ENCODE measurements at regions not wholly inside any gene's neighbourhood (a gene's known extent, or its start where the extent isn't known, plus 50 kb on each side); places are given as distances from the start of the nearest gene placed in this dataset.
"Not testable (repeated sequence)": the region's sequence is repeated elsewhere in the genome, so short reads cannot be mapped to it uniquely, and the experiment has no call there.

DNA sequence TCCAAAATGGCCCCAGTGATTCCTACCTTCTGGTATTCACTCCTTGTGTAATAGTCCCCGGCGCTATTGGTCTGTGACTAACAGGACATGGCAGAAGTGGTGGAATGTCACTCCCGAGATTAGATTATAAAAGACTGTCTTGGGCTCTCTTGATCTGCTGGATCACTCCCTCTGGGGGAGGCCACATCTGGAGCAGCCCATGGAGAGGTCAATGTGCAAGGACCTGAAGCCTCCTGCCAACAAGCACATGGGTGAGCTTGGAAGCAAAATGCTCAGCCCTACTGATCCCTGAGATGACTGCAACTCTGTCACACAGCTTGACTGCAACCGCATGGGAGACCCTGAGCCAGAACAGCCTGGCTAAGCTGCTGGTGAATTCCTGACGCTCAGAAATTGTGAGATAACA is 94.3 kb upstream of the GLI2 start:
- no peak overlapping the region for H3K27ac ChIP-seq (ENCODE audit: low read length)
- H3K4me3 ChIP-seq (ENCODE audit: low read length), result no peak overlapping the region
- ATAC-seq (peak; percentile 55 to 63), DNase-seq (peak in 1 of 3 donors; percentile 43)
- no peaks in the 10 kb centered on the region for H3K4me1 ChIP-seq (ENCODE audit: control insufficient read depth, insufficient read depth, low read length)
- WGBS, result 48% methylated on average over 5 of the region's 5 CpGs
- intact Hi-C loops (cut with DNase I), result no loop called here
- H3K27me3 ChIP-seq (ENCODE audit: control insufficient read depth, insufficient read depth), result no peaks in the 10 kb centered on the region
- H3K9me3 ChIP-seq (ENCODE audit: control insufficient read depth, low read length), result no peaks in the 10 kb centered on the region

GRCh38 chr2:120642646-120643045 is 93.0 kb upstream of the GLI2 start:
- H3K4me3 ChIP-seq (ENCODE audit: low read length), result no peak overlapping the region
- no peak overlapping the region for H3K27ac ChIP-seq (ENCODE audit: low read length)
- DNase-seq (no peak), ATAC-seq (no peak)
- H3K9me3 ChIP-seq (ENCODE audit: control insufficient read depth, low read length), result no peaks in the 10 kb centered on the region
- no peaks in the 10 kb centered on the region for H3K27me3 ChIP-seq (ENCODE audit: control insufficient read depth, insufficient read depth)
- WGBS, result 93% methylated on average over 4 of the region's 4 CpGs
- intact Hi-C loops (cut with DNase I), result no loop called here
- H3K4me1 ChIP-seq (ENCODE audit: control insufficient read depth, insufficient read depth, low read length), result peaks cover 2% of the 10 kb centered on the region

DNA sequence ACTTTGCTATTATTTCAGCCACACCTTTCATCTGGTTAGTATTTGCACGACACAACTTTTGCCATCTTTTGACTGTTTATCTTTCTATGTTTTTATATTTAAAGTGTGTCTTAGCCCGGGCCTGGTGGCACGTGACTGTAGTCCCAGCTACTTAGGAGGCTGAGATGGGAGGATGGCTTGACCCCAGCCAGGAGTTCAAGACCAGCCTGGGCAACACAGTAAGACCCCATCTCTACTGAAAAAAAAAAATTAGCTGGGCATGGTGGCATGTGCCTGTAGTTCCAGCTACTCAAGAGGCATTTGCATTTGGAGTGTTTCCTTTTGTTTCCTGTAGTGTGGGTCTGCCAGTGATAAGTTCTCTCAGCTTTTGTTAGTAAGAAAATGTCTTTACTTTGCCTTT is 88.7 kb upstream of the GLI2 start:
- Histone ChIP-seq H3K4me3 (ENCODE audit: low read length) (no peak overlapping the region), H3K4me1 (ENCODE audit: control insufficient read depth, insufficient read depth, low read length) (peaks cover 2% of the 10 kb centered on the region), H3K9me3 (ENCODE audit: control insufficient read depth, low read length) (peaks cover 3% of the 10 kb centered on the region), H3K27ac (ENCODE audit: low read length) (no peak overlapping the region), H3K27me3 (ENCODE audit: control insufficient read depth, insufficient read depth) (no peaks in the 10 kb centered on the region)
- 75% methylated on average over 3 of the region's 3 CpGs for WGBS
- ATAC-seq (peak in 1 of 2 donors; percentile 29), DNase-seq (no peak)
- intact Hi-C loops (cut with DNase I), result no loop called here

DNA sequence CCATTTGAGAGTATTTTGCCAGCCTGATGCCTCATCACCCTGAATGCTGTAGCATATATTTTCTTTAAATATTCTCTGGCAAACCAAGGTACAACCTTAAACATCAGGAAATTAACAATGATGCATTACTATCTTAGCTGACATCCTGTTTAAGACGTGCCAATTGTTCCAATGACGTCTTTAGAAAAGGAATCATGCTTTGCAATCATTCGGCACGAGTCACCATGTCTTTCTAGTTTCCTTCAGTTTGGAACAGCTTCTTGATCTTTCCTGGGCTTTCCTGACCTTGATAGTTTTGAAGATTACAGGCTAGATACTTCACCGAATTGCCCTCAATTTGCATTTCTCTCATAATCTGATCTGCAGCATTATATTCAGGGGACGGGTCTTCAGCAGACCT is 88.2 kb upstream of the GLI2 start:
- Histone ChIP-seq H3K9me3 (ENCODE audit: control insufficient read depth, low read length) (peaks cover 3% of the 10 kb centered on the region), H3K4me1 (ENCODE audit: control insufficient read depth, insufficient read depth, low read length) (peaks cover 2% of the 10 kb centered on the region), H3K27me3 (ENCODE audit: control insufficient read depth, insufficient read depth) (no peaks in the 10 kb centered on the region), H3K4me3 (ENCODE audit: low read length) (no peak overlapping the region), H3K27ac (ENCODE audit: low read length) (no peak overlapping the region)
- WGBS, result 60% methylated on average over 6 of the region's 6 CpGs
- intact Hi-C loops (cut with DNase I), result no loop called here
- peak in 1 of 2 donors; percentile 64 for ATAC-seq
- no peak for DNase-seq

DNA sequence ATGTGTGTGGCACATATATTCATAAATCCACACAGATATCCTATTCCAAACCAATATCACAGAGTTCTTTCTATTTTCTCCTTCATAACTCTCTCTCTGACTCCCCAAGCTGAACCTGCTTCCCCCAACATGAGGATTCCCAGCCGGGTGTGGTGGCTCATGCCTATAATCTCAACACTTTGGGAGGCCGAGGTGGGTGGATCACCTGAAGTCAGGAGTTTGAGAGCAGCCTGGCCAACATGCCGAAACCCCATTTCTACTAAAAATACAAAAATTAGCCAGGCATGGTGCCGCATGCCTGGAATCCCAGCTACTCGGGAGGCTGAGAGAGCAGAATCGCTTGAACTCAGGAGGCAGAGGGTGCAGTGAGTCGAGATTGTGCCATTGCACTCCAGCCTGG is 86.3 kb upstream of the GLI2 start:
- intact Hi-C loops (cut with DNase I); ATAC-seq; H3K4me3 ChIP-seq (ENCODE audit: low read length); H3K27ac ChIP-seq (ENCODE audit: low read length); DNase-seq; H3K4me1 ChIP-seq (ENCODE audit: control insufficient read depth, insufficient read depth, low read length); H3K9me3 ChIP-seq (ENCODE audit: control insufficient read depth, low read length); H3K27me3 ChIP-seq (ENCODE audit: control insufficient read depth, insufficient read depth): not testable (repeated sequence)
- WGBS, result 89% methylated on average over 7 of the region's 7 CpGs

DNA sequence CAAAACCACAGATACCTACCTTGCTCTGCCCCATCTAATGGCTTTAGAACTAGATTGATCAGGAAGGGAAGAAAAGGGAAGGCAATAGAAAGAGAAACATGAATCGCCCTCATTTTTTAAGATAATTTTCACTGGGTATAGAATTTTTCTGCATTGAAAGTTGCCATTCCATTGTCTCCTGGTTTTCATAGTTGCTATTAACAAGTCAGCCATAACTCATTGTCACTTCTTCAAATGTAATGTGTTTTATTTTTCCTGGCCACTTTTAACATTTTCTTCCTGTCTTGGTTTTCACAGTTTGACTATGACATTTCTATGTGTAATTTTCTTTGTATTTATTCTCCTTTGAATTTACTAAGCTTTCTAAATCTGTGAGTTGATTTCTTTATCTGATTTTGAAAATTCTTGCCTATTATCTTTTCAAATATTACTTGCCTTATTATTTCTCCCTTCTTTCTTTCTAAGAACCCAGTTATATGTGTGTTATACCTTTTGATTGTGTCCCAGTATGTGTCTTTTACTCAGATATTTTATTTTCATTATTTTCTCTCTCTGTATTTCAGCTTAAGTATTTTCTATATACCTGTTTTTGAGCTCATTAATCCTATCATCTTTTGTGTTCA is 85.5 kb upstream of the GLI2 start:
- no peak overlapping the region for H3K4me3 ChIP-seq (ENCODE audit: low read length)
- no peaks in the 10 kb centered on the region for H3K27me3 ChIP-seq (ENCODE audit: control insufficient read depth, insufficient read depth)
- WGBS, result 92% methylated on average over 1 of the region's 1 CpG
- intact Hi-C loops (cut with DNase I), result no loop called here
- DNase-seq, result no peak
- no peak for ATAC-seq
- H3K4me1 ChIP-seq (ENCODE audit: control insufficient read depth, insufficient read depth, low read length), result peaks cover 2% of the 10 kb centered on the region
- H3K27ac ChIP-seq (ENCODE audit: low read length), result no peak overlapping the region
- peaks cover 3% of the 10 kb centered on the region for H3K9me3 ChIP-seq (ENCODE audit: control insufficient read depth, low read length)

DNA sequence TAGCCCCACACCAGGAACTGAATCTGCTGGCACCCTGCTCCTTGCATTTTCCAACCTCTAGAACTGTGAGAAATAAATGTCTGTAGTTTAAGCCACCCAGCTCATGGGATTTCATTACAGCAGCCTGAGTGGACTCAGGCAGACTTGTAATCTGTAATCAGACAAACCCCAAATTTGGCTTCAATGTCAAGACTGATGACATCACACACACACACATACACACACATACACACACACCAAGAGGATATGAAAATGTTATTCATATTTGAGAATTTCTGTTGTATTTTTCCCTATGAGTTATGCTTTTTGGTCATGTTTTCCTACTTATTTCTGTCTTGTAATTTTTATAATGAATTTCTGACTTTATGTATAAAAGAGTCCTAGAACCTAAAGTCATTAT is 83.8 kb upstream of the GLI2 start:
- DNase-seq, result no peak
- intact Hi-C loops (cut with DNase I), result no loop called here
- H3K4me3 ChIP-seq (ENCODE audit: low read length), result no peak overlapping the region

DNA sequence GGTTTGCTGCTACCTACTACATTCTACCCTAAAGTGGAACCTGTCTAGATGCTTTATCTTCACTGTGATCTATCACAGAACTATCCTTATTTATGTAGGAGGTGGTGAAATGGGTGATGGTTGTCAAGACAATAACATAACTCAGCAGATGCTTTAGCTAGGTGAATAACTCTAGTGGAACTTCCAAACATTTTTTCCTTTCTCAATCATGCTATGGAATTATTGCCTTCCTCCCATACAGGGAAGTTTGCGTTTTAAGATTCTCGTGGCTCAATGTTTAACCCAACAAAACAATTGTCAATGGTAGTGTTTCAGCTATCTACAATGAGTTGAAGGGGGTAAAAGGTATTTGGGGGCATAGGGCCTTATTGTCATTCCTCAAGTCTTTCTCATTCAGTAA is 82.6 kb upstream of the GLI2 start:
- 69% methylated on average over 2 of the region's 2 CpGs for WGBS
- Histone ChIP-seq H3K27ac (ENCODE audit: low read length) (no peak overlapping the region), H3K9me3 (ENCODE audit: control insufficient read depth, low read length) (peaks cover 3% of the 10 kb centered on the region), H3K4me3 (ENCODE audit: low read length) (no peak overlapping the region), H3K4me1 (ENCODE audit: control insufficient read depth, insufficient read depth, low read length) (no peaks in the 10 kb centered on the region), H3K27me3 (ENCODE audit: control insufficient read depth, insufficient read depth) (no peaks in the 10 kb centered on the region)
- ATAC-seq, result no peak
- no peak for DNase-seq
- intact Hi-C loops (cut with DNase I), result no loop called here

More for the DNA sequence above, 83.8 kb upstream of the GLI2 start:
- no peak for ATAC-seq
- peaks cover 3% of the 10 kb centered on the region for H3K9me3 ChIP-seq (ENCODE audit: control insufficient read depth, low read length)
- H3K4me1 ChIP-seq (ENCODE audit: control insufficient read depth, insufficient read depth, low read length), result peaks cover 2% of the 10 kb centered on the region
- no peak overlapping the region for H3K27ac ChIP-seq (ENCODE audit: low read length)
- no peaks in the 10 kb centered on the region for H3K27me3 ChIP-seq (ENCODE audit: control insufficient read depth, insufficient read depth)

DNA sequence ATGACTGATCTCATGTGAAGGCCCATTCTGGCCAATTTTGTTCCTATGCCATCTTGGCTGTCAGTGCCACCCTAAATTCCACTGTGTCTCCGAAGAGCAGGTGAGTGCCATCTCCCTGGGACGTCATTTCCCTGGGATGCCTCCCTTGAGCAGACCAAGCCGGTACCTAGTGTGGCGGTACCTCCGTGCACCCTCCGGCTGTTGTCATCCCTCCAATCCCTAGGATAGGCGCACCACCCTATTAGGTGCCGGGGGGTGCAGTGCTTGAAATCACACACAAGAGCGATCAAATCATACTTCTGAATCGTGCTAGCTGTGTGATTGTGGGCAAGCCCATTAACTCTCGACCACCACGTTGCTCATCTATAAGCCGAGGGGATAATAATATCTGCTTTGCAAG is 81.8 kb upstream of the GLI2 start:
- DNase-seq (no peak), ATAC-seq (no peak)
- H3K4me3 ChIP-seq (ENCODE audit: low read length), result no peak overlapping the region
- no peak overlapping the region for H3K27ac ChIP-seq (ENCODE audit: low read length)
- no peaks in the 10 kb centered on the region for H3K4me1 ChIP-seq (ENCODE audit: control insufficient read depth, insufficient read depth, low read length)
- intact Hi-C loops (cut with DNase I), result no loop called here
- peaks cover 3% of the 10 kb centered on the region for H3K9me3 ChIP-seq (ENCODE audit: control insufficient read depth, low read length)
- 85% methylated on average over 13 of the region's 13 CpGs for WGBS
- no peaks in the 10 kb centered on the region for H3K27me3 ChIP-seq (ENCODE audit: control insufficient read depth, insufficient read depth)

DNA sequence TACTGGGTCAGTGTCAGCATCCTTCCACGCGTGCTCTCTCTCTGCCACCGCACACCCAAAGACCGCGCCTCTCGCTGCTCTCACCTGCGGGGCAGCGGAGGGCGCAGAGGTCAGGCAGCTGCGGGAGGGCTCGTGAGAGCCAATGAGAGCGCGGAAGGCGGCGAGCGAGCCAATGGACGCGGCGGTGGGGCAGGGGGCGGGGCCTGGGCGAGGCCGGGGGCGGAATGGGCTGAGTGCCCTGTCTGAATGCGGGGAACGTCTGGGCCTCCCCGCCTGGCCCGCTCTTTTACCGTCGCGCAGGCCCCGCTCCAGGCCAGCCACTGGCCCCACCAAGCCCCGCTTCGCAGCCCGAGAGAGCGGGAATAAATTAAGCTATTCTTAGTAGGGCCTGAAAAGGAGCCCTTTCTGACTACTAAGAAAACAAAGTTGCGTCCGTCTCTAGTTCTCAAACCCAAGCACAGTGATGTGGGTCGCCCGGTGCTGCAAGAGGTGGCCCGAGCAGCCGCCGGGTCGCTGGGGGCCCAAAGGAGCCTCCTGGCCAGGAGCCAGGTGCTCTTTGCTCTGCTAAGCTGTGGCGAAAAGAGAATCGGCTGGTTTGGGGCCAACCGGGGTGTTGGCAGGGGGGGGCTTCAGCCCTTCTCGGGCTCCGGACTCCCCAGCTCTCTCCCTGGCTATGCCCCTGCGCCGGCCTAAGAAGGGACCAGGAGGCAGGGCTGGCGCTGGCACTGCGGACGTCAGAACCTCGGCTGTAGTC is 81.1 kb upstream of the GLI2 start:
- WGBS, result 24% methylated on average over 54 of the region's 54 CpGs
- DNase-seq (peak in 2 of 3 donors; percentile 74 to 78), ATAC-seq (peak; percentile 63 to 72)
- Histone ChIP-seq H3K27me3 (ENCODE audit: control insufficient read depth, insufficient read depth) (no peaks in the 10 kb centered on the region), H3K4me3 (ENCODE audit: low read length) (no peak overlapping the region), H3K27ac (ENCODE audit: low read length) (no peak overlapping the region), H3K9me3 (ENCODE audit: control insufficient read depth, low read length) (peaks cover 3% of the 10 kb centered on the region), H3K4me1 (ENCODE audit: control insufficient read depth, insufficient read depth, low read length) (peaks cover 5% of the 10 kb centered on the region)
- intact Hi-C loops (cut with DNase I), result no loop called here

GRCh38 chr2:120656273-120656950 is 79.3 kb upstream of the GLI2 start:
- DNase-seq (peak in 1 of 3 donors; percentile 60), ATAC-seq (no peak)
- Histone ChIP-seq H3K9me3 (ENCODE audit: control insufficient read depth, low read length) (no peaks in the 10 kb centered on the region), H3K4me3 (ENCODE audit: low read length) (no peak overlapping the region), H3K27me3 (ENCODE audit: control insufficient read depth, insufficient read depth) (no peaks in the 10 kb centered on the region), H3K4me1 (ENCODE audit: control insufficient read depth, insufficient read depth, low read length) (peaks cover 13% of the 10 kb centered on the region), H3K27ac (ENCODE audit: low read length) (no peak overlapping the region)
- 58% methylated on average over 19 of the region's 19 CpGs for WGBS
- intact Hi-C loops (cut with DNase I), result no loop called here
